Retinal pigment epithelial cell (primary cell): ENCODE measurements at regions not wholly inside any gene's neighbourhood (a gene's known extent, or its start where the extent isn't known, plus 50 kb on each side); places are given as distances from the start of the nearest gene placed in this dataset.

Experiments used
- DNase-seq: peaks from one replicate; pipeline ENCODE4 v3.0.0-alpha.2; 2010; ENCODE audit warnings: low read depth
- H3K4me3 ChIP-seq: 2 replicates; pipeline ENCODE4 v1.5.1; 2011; ENCODE audit warnings: mild to moderate bottlenecking, low read length, control low read depth, moderate library complexity
- CTCF ChIP-seq: conservative IDR thresholded peaks from 2 replicates; pipeline ENCODE4 v1.5.1; 2011; ENCODE audit warnings: low read depth, low read length, control low read depth, inconsistent platforms

GRCh38 chr20:39142407-39143096, 180.4 kb downstream of the DHX35 start:
- DNase-seq: no peak
- no peak overlapping the region for H3K4me3 ChIP-seq
- no peak for TF ChIP-seq CTCF

- H3K4me3 ChIP-seq: no peak overlapping the region
- DNase-seq: no peak
- TF ChIP-seq CTCF: no peak
These were observed 175.2 kb downstream of the DHX35 start for GRCh38 chr20:39137299-39137698.

- DNase-seq: no peak
- TF ChIP-seq CTCF: no peak
- H3K4me3 ChIP-seq: no peak overlapping the region
These were observed 174.7 kb downstream of the DHX35 start for GRCh38 chr20:39136798-39137197.

- no peak overlapping the region for H3K4me3 ChIP-seq
- no peak for TF ChIP-seq CTCF
- DNase-seq: no peak
These were observed 173.9 kb downstream of the DHX35 start for GRCh38 chr20:39135885-39136544.

GRCh38 chr20:39133201-39133600, 171.1 kb downstream of the DHX35 start:
- H3K4me3 ChIP-seq: no peak overlapping the region

GRCh38 chr20:39132511-39132910, 170.4 kb downstream of the DHX35 start:
- no peak for TF ChIP-seq CTCF
- DNase-seq: no peak
- H3K4me3 ChIP-seq: no peak overlapping the region

More at GRCh38 chr20:39133201-39133600, 171.1 kb downstream of the DHX35 start:
- DNase-seq: no peak
- TF ChIP-seq CTCF: no peak

GRCh38 chr20:39132093-39132492, 169.9 kb downstream of the DHX35 start:
- no peak for DNase-seq
- no peak overlapping the region for H3K4me3 ChIP-seq
- TF ChIP-seq CTCF: no peak
